ENCODE measurements at regions not wholly inside any gene's neighbourhood (a gene's known extent, or its start where the extent isn't known, plus 50 kb on each side); places are given as distances from the start of the nearest gene placed in this dataset.

DNA sequence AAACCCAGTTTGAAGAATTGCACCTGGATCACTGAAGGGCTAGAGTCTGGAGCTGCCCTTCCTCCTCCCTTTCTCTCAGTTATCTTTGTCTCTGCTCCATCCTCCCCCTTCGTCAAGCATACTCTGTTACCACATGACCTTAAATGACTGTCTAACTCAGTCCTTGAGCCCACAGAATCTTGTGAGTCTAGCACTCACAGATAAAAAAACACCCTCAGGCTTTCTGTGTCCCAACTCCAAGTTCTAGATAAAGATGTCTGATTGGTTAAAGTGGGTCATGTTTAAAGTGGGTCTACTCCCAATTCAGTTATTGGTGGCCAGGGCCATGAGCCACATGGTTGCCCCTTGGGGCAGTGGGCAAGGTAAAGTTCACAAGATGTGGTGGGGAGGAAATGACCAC is 53.5 kb upstream of the CYP1B1 start:
- H3K4me3 ChIP-seq (ENCODE audit: low read length): no peak overlapping the region
- H3K27ac ChIP-seq (ENCODE audit: low read length): no peak overlapping the region
- no peak for ATAC-seq
- Mint-ChIP-seq H3K4me1 (no peaks in the 10 kb centered on the region), H3K9me3 (peaks cover 0 to 3% of the 10 kb centered on the region in 2 donors), H3K27me3 (ENCODE audit: low read depth in 2 of 2) (no peaks in the 10 kb centered on the region), H3K36me3 (no peaks in the 10 kb centered on the region), H3K4me3 (no peak overlapping the region), H3K27ac (no peak overlapping the region)
- no peak for DNase-seq
- peaks cover 7% of the 10 kb centered on the region for H3K4me1 ChIP-seq (ENCODE audit: control insufficient read depth, insufficient read depth, low read length)
- TF ChIP-seq, protein P1, sequence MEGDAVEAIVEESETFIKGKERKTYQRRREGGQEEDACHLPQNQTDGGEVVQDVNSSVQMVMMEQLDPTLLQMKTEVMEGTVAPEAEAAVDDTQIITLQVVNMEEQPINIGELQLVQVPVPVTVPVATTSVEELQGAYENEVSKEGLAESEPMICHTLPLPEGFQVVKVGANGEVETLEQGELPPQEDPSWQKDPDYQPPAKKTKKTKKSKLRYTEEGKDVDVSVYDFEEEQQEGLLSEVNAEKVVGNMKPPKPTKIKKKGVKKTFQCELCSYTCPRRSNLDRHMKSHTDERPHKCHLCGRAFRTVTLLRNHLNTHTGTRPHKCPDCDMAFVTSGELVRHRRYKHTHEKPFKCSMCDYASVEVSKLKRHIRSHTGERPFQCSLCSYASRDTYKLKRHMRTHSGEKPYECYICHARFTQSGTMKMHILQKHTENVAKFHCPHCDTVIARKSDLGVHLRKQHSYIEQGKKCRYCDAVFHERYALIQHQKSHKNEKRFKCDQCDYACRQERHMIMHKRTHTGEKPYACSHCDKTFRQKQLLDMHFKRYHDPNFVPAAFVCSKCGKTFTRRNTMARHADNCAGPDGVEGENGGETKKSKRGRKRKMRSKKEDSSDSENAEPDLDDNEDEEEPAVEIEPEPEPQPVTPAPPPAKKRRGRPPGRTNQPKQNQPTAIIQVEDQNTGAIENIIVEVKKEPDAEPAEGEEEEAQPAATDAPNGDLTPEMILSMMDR (IDR thresholded peaks at IDR 0.05): no peak
- peaks cover 7% of the 10 kb centered on the region for H3K9me3 ChIP-seq (ENCODE audit: control insufficient read depth, insufficient read depth, low read length)
- intact Hi-C loops (cut with micrococcal nuclease): no loop called here
- H3K27me3 ChIP-seq (ENCODE audit: control insufficient read depth, insufficient read depth, low read length): no peaks in the 10 kb centered on the region
- H3K36me3 ChIP-seq (ENCODE audit: control insufficient read depth, insufficient read depth, low read length): no peaks in the 10 kb centered on the region
- WGBS (ENCODE audit: insufficient coverage): 50% methylated on average over 1 of the region's 1 CpG

DNA sequence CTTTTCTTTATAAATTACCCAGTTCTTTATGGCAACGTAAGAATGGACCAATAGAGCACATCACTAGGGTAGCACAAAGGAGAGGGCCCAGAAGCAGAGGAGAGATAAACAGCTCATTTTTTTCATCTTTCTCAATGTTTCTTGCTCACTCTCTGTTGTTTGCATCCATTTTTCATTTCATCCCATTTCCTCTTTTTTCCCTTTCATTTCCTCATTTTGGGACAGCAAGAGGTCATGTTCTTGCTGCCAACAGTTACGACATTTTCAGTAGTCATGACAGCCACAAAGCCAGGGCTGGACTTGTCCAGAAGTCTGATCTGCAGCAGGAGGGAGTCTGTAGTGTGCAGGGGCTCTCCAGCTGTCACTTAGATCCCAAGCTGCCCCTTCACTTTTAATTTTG is 52.7 kb upstream of the CYP1B1 start:
- H3K9me3 Mint-ChIP-seq: peaks cover 0 to 3% of the 10 kb centered on the region in 2 donors
- no peak overlapping the region for H3K4me3 Mint-ChIP-seq
- H3K27ac Mint-ChIP-seq: peak overlapping the region in 1 of 2 donors; percentile 21
- no peaks in the 10 kb centered on the region for H3K27me3 Mint-ChIP-seq (ENCODE audit: low read depth in 2 of 2)
- H3K4me1 Mint-ChIP-seq: no peaks in the 10 kb centered on the region
- no peak overlapping the region for H3K27ac ChIP-seq (ENCODE audit: low read length)
- H3K9me3 ChIP-seq (ENCODE audit: control insufficient read depth, insufficient read depth, low read length): peaks cover 7% of the 10 kb centered on the region
- H3K36me3 ChIP-seq (ENCODE audit: control insufficient read depth, insufficient read depth, low read length): no peaks in the 10 kb centered on the region
- no peak overlapping the region for H3K4me3 ChIP-seq (ENCODE audit: low read length)
- ATAC-seq (no peak), DNase-seq (peak in 1 of 2 donors; percentile 7)
- peaks cover 7% of the 10 kb centered on the region for H3K4me1 ChIP-seq (ENCODE audit: control insufficient read depth, insufficient read depth, low read length)
- TF ChIP-seq, protein P1 (IDR thresholded peaks at IDR 0.05): no peak
- WGBS (ENCODE audit: insufficient coverage): 74% methylated on average over 2 of the region's 2 CpGs
- intact Hi-C loops (cut with micrococcal nuclease): no loop called here
- H3K27me3 ChIP-seq (ENCODE audit: control insufficient read depth, insufficient read depth, low read length): no peaks in the 10 kb centered on the region
- no peaks in the 10 kb centered on the region for H3K36me3 Mint-ChIP-seq

DNA sequence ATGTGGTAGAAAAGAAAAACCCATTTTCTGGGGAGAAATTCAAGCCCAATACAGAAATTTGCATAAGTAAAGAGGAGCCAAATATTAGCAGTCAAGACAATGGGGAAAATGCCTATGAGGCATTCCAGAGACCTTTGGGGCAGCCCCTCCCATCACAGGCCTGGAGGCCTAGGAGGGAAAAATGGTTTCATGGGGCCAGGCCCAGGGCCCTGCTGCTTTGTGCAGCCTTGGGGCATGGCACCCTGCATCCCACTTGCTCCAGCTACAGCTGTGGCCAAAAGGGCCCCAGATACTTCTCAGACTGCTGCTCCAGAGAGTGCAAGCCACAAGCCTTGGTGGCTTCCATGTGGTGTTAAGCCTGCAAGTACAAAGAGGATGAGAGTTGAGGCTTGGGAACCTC is 51.3 kb upstream of the CYP1B1 start:
- H3K9me3 Mint-ChIP-seq: peaks cover 0 to 3% of the 10 kb centered on the region in 2 donors
- TF ChIP-seq, protein P1 (IDR thresholded peaks at IDR 0.05): no peak
- H3K36me3 Mint-ChIP-seq: no peaks in the 10 kb centered on the region
- Histone ChIP-seq H3K27ac (ENCODE audit: low read length) (no peak overlapping the region), H3K4me3 (ENCODE audit: low read length) (no peak overlapping the region), H3K27me3 (ENCODE audit: control insufficient read depth, insufficient read depth, low read length) (no peaks in the 10 kb centered on the region), H3K9me3 (ENCODE audit: control insufficient read depth, insufficient read depth, low read length) (peaks cover 7% of the 10 kb centered on the region), H3K4me1 (ENCODE audit: control insufficient read depth, insufficient read depth, low read length) (peaks cover 7% of the 10 kb centered on the region), H3K36me3 (ENCODE audit: control insufficient read depth, insufficient read depth, low read length) (no peaks in the 10 kb centered on the region)
- DNase-seq: no peak
- H3K4me3 Mint-ChIP-seq: no peak overlapping the region
- H3K27ac Mint-ChIP-seq: no peak overlapping the region
- no peak for ATAC-seq
- no peaks in the 10 kb centered on the region for H3K27me3 Mint-ChIP-seq (ENCODE audit: low read depth in 2 of 2)
- intact Hi-C loops (cut with micrococcal nuclease): no loop called here
- no peaks in the 10 kb centered on the region for H3K4me1 Mint-ChIP-seq

DNA sequence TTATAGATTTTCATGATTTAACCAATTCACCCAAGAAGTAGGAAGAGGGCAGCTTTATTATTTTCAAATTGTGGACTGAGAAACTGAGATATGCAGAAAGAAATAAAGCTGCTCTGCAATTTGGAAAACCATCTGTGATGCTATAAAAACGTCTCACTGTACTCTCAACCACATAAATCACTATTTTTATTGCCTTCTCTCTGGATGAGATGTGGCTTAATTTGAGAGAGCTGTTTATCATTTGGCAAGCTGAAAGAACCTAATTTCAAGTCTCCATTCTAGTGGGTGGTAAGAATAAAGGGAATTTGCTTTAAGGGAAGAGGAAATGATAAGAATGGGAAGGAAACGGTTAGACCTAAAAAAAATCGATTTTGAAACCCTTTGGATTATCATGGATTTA is 49.9 kb upstream of the CYP1B1 start:
- 64% methylated on average over 2 of the region's 3 CpGs for WGBS (ENCODE audit: insufficient coverage)
- H3K9me3 Mint-ChIP-seq: peaks cover 0 to 3% of the 10 kb centered on the region in 2 donors
- H3K36me3 Mint-ChIP-seq: no peaks in the 10 kb centered on the region
- no peak for DNase-seq
- no peaks in the 10 kb centered on the region for H3K36me3 ChIP-seq (ENCODE audit: control insufficient read depth, insufficient read depth, low read length)
- TF ChIP-seq, protein P1 (IDR thresholded peaks at IDR 0.05): no peak
- intact Hi-C loops (cut with micrococcal nuclease): no loop called here
- H3K4me3 Mint-ChIP-seq: no peak overlapping the region
- no peak overlapping the region for H3K27ac Mint-ChIP-seq
- no peaks in the 10 kb centered on the region for H3K4me1 Mint-ChIP-seq
- H3K27me3 Mint-ChIP-seq (ENCODE audit: low read depth in 2 of 2): peaks cover 0 to 2% of the 10 kb centered on the region in 2 donors
- H3K27ac ChIP-seq (ENCODE audit: low read length): no peak overlapping the region
- peaks cover 7% of the 10 kb centered on the region for H3K9me3 ChIP-seq (ENCODE audit: control insufficient read depth, insufficient read depth, low read length)
- no peak overlapping the region for H3K4me3 ChIP-seq (ENCODE audit: low read length)
- peaks cover 7% of the 10 kb centered on the region for H3K4me1 ChIP-seq (ENCODE audit: control insufficient read depth, insufficient read depth, low read length)
- ATAC-seq: no peak
- no peaks in the 10 kb centered on the region for H3K27me3 ChIP-seq (ENCODE audit: control insufficient read depth, insufficient read depth, low read length)

All from natural killer cell (primary cell).